ENCODE measurements at regions not wholly inside any gene's neighbourhood (a gene's known extent, or its start where the extent isn't known, plus 50 kb on each side); places are given as distances from the start of the nearest gene placed in this dataset.
A peak's percentile ranks its signal among the peaks of the same experiment; 100 is the strongest.
"Not testable (repeated sequence)": the region's sequence is repeated elsewhere in the genome, so short reads cannot be mapped to it uniquely, and the experiment has no call there.

- peak; percentile 76 for DNase-seq
Measured at GRCh38 chr14:56422703-56423213, 156.8 kb upstream of the TMEM260 start.

GRCh38 chr14:56423544-56423943, 156.1 kb upstream of the TMEM260 start:
- no peak for DNase-seq

- DNase-seq = no peak
Measured at GRCh38 chr14:56431013-56431412, 148.6 kb upstream of the TMEM260 start.

GRCh38 chr14:56449670-56450213, 129.9 kb upstream of the TMEM260 start:
- no peak for DNase-seq

GRCh38 chr14:56452940-56453339, 126.7 kb upstream of the TMEM260 start:
- DNase-seq = no peak

GRCh38 chr14:56454680-56455079, 124.9 kb upstream of the TMEM260 start:
- not testable (repeated sequence) for DNase-seq

GRCh38 chr14:56460469-56460868, 119.1 kb upstream of the TMEM260 start:
- DNase-seq = no peak

- DNase-seq = no peak
Measured at GRCh38 chr14:56461276-56462275, 118.0 kb upstream of the TMEM260 start.

- no peak for DNase-seq
Measured at GRCh38 chr14:56463271-56463890, 116.2 kb upstream of the TMEM260 start.

- no peak for DNase-seq
Measured at GRCh38 chr14:56471056-56471455, 108.5 kb upstream of the TMEM260 start.

- DNase-seq = peak; percentile 21
Measured at GRCh38 chr14:56474419-56475022, 105.1 kb upstream of the TMEM260 start.

- peak; percentile 47 for DNase-seq
Measured at GRCh38 chr14:56482310-56482911, 97.2 kb upstream of the TMEM260 start.

- no peak for DNase-seq
Measured at GRCh38 chr14:56487090-56487667, 92.4 kb upstream of the TMEM260 start.

- no peak for DNase-seq
Measured at GRCh38 chr14:56487761-56488160, 91.8 kb upstream of the TMEM260 start.

- DNase-seq = no peak
Measured at GRCh38 chr14:56488306-56488705, 91.3 kb upstream of the TMEM260 start.

- DNase-seq = peak; percentile 23
Measured at GRCh38 chr14:56490379-56490778, 89.2 kb upstream of the TMEM260 start.

GRCh38 chr14:56491299-56492285, 88.0 kb upstream of the TMEM260 start:
- DNase-seq = peak; percentile 64

GRCh38 chr14:56494167-56494566, 85.4 kb upstream of the TMEM260 start:
- DNase-seq = no peak

GRCh38 chr14:56498112-56498511, 81.5 kb upstream of the TMEM260 start:
- DNase-seq = no peak

- DNase-seq = no peak
Measured at GRCh38 chr14:56501909-56502530, 77.6 kb upstream of the TMEM260 start.

GRCh38 chr14:56505361-56505760, 74.2 kb upstream of the TMEM260 start:
- DNase-seq = no peak
